ENCODE measurements at regions not wholly inside any gene's neighbourhood (a gene's known extent, or its start where the extent isn't known, plus 50 kb on each side); places are given as distances from the start of the nearest gene placed in this dataset.

DNA sequence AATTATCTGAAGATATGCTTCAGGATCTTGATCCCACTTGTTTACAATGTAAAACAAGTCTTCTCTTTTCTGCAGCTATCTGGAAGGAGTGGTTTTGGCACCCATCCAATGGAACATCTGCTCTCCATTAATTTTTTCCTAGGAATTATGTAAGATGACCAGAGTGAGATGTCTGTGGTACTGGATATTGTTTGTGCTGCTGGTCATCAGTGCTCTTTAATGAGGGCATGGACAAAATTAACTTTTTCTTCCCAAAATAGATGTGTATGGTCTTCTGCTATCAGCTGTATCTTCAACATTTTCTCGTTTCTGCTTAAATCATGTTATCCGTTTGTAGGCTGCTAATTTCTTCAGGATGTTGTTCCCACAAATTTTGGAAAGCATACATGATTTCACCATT is 415.4 kb upstream of the KLHL1 start:
- Histone ChIP-seq H3F3A (ENCODE audit: insufficient read depth, low read length, poor library complexity, severe bottlenecking) (no peaks in the 10 kb centered on the region), H4K20me1 (ENCODE audit: insufficient read depth) (no peaks in the 10 kb centered on the region), H3K27me3 (ENCODE audit: insufficient read depth, low read depth, low read length) (no peaks in the 10 kb centered on the region), H3K4me2 (ENCODE audit: low read length) (no peak overlapping the region), H2AFZ (ENCODE audit: low read depth, low read length) (no peak overlapping the region), H3K79me2 (replicated peaks; ENCODE audit: insufficient read depth, low read length) (no peaks in the 10 kb centered on the region), H3K27ac (ENCODE audit: low read length) (no peak overlapping the region), H3K9me3 (ENCODE audit: low read length) (no peaks in the 10 kb centered on the region), H3K36me3 (ENCODE audit: insufficient read depth, low read length) (no peaks in the 10 kb centered on the region), H3K4me3 (ENCODE audit: low read length) (no peak overlapping the region), H3K9me2 (ENCODE audit: insufficient read depth, low read length) (no peaks in the 10 kb centered on the region), H3K9ac (ENCODE audit: low read length) (no peak overlapping the region)
- TF ChIP-seq, protein P1, sequence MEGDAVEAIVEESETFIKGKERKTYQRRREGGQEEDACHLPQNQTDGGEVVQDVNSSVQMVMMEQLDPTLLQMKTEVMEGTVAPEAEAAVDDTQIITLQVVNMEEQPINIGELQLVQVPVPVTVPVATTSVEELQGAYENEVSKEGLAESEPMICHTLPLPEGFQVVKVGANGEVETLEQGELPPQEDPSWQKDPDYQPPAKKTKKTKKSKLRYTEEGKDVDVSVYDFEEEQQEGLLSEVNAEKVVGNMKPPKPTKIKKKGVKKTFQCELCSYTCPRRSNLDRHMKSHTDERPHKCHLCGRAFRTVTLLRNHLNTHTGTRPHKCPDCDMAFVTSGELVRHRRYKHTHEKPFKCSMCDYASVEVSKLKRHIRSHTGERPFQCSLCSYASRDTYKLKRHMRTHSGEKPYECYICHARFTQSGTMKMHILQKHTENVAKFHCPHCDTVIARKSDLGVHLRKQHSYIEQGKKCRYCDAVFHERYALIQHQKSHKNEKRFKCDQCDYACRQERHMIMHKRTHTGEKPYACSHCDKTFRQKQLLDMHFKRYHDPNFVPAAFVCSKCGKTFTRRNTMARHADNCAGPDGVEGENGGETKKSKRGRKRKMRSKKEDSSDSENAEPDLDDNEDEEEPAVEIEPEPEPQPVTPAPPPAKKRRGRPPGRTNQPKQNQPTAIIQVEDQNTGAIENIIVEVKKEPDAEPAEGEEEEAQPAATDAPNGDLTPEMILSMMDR (IDR thresholded peaks at IDR 0.05; ENCODE audit: poor library complexity, severe bottlenecking), result no peak
- TF ChIP-seq SMC3 (conservative IDR thresholded peaks at IDR 0.05; ENCODE audit: poor library complexity), result no peak
- TF ChIP-seq, protein P2, sequence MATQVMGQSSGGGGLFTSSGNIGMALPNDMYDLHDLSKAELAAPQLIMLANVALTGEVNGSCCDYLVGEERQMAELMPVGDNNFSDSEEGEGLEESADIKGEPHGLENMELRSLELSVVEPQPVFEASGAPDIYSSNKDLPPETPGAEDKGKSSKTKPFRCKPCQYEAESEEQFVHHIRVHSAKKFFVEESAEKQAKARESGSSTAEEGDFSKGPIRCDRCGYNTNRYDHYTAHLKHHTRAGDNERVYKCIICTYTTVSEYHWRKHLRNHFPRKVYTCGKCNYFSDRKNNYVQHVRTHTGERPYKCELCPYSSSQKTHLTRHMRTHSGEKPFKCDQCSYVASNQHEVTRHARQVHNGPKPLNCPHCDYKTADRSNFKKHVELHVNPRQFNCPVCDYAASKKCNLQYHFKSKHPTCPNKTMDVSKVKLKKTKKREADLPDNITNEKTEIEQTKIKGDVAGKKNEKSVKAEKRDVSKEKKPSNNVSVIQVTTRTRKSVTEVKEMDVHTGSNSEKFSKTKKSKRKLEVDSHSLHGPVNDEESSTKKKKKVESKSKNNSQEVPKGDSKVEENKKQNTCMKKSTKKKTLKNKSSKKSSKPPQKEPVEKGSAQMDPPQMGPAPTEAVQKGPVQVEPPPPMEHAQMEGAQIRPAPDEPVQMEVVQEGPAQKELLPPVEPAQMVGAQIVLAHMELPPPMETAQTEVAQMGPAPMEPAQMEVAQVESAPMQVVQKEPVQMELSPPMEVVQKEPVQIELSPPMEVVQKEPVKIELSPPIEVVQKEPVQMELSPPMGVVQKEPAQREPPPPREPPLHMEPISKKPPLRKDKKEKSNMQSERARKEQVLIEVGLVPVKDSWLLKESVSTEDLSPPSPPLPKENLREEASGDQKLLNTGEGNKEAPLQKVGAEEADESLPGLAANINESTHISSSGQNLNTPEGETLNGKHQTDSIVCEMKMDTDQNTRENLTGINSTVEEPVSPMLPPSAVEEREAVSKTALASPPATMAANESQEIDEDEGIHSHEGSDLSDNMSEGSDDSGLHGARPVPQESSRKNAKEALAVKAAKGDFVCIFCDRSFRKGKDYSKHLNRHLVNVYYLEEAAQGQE (IDR thresholded peaks at IDR 0.05; ENCODE audit: borderline replicate concordance), result no peak
- no peak for TF ChIP-seq POLR2AphosphoS5 (IDR thresholded peaks at IDR 0.05)
- TF ChIP-seq TAF1 (IDR thresholded peaks at IDR 0.05; ENCODE audit: low read depth), result no peak
- no peak for TF ChIP-seq EP300 (conservative IDR thresholded peaks at IDR 0.05; ENCODE audit: poor library complexity, severe bottlenecking)
- no peak for TF ChIP-seq RAD21 (conservative IDR thresholded peaks at IDR 0.05)
- TF ChIP-seq MXI1 (conservative IDR thresholded peaks at IDR 0.05; ENCODE audit: poor library complexity, severe bottlenecking), result no peak
- TF ChIP-seq EZH2 (IDR thresholded peaks at IDR 0.05; ENCODE audit: borderline replicate concordance, insufficient read depth, low read length, poor library complexity, severe bottlenecking), result no peak

DNA sequence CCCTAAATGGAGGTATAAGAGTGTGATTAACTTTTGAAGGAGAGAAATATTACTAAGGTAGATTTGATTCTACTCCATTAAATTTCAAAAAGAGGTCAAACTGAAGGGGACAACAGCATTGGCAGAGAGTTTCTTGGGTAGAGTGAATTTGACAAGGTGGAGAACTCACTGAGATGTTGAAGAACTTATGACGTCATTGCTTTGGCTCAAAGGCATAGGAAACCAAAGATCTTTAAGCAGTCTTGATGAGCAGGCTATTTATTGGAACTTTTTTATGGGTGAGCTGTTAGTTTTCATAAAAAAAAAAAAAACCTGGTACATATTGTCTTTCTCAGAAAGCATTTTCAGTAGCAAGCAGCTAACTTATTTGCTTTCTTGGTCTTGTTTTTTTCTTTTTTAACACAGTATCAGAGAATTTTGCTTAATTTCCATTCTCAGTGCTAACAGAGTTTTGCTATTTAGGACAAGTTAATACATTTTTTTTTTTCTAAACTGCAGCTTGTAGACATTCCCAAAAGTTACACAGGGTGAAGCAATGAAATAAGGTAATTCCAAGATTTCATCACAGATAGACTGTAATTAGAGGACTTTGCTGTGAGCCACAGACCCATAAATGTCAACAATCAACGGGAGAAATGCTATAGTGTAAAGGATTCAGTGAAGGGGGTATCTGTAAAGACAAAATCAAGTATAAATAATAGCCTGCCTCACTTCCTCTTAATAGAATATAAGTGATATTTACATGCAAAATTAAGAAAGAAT is 412.2 kb upstream of the KLHL1 start:
- no peaks in the 10 kb centered on the region for H3K79me2 ChIP-seq (replicated peaks; ENCODE audit: insufficient read depth, low read length)
- H3K4me2 ChIP-seq (ENCODE audit: low read length), result no peak overlapping the region
- H3F3A ChIP-seq (ENCODE audit: insufficient read depth, low read length, poor library complexity, severe bottlenecking), result no peaks in the 10 kb centered on the region
- no peaks in the 10 kb centered on the region for H4K20me1 ChIP-seq (ENCODE audit: insufficient read depth)
- no peak overlapping the region for H3K4me3 ChIP-seq (ENCODE audit: low read length)
- TF ChIP-seq POLR2AphosphoS5 (IDR thresholded peaks at IDR 0.05), result no peak
- no peaks in the 10 kb centered on the region for H3K9me3 ChIP-seq (ENCODE audit: low read length)
- H3K27ac ChIP-seq (ENCODE audit: low read length), result no peak overlapping the region
- no peaks in the 10 kb centered on the region for H3K9me2 ChIP-seq (ENCODE audit: insufficient read depth, low read length)
- H3K9ac ChIP-seq (ENCODE audit: low read length), result no peak overlapping the region
- H2AFZ ChIP-seq (ENCODE audit: low read depth, low read length), result no peak overlapping the region
- no peaks in the 10 kb centered on the region for H3K27me3 ChIP-seq (ENCODE audit: insufficient read depth, low read depth, low read length)
- H3K36me3 ChIP-seq (ENCODE audit: insufficient read depth, low read length), result no peaks in the 10 kb centered on the region

All from neural cell (in vitro differentiated cells).